Right ventricle myocardium superior (tissue), 1 donor: ENCODE measurements at regions not wholly inside any gene's neighbourhood (a gene's known extent, or its start where the extent isn't known, plus 50 kb on each side); places are given as distances from the start of the nearest gene placed in this dataset.

Experiments
- ATAC-seq: fragments of 200-7000 bp; cut with Tn5 transposase; one replicate; pipeline ENCODE4 v1.9.1; 2020; ENCODE audit warnings: mild to moderate bottlenecking; ENCODE audit not compliant: poor library complexity
- DNase-seq: peaks from one replicate; pipeline ENCODE4 v3.0.0-alpha.2; 2020
- intact Hi-C: fragments of 100-400 bp; cut with DNase I; formaldehyde crosslinking; loops from one replicate; pipeline ENCODE4 v1.11.2; 2022
- donor health status: DM: no; HTN: yes; CAD: no; lungs with severe emphysema.

DNA sequence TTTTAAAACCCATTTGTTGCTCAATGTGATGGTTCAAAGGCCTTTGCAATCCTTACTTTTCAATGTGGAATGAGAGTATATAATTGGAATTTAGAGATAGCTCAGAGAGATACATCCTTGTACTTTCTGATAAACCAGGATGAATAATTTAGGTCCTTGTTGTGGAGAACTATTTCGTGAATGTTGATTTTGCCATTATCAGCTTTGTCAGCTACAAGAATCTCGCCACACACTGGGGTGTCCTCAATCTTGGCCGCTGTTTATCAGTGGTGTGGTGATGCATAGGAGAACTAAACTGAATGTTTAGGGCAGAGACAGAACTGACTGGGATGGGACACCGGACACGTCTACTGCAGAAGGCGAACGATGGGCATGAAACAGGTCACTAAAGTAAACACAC is 111.2 kb upstream of the SLC35B3 start:
- ATAC-seq: no peak
- intact Hi-C loops: no loop called here
- no peak for DNase-seq

DNA sequence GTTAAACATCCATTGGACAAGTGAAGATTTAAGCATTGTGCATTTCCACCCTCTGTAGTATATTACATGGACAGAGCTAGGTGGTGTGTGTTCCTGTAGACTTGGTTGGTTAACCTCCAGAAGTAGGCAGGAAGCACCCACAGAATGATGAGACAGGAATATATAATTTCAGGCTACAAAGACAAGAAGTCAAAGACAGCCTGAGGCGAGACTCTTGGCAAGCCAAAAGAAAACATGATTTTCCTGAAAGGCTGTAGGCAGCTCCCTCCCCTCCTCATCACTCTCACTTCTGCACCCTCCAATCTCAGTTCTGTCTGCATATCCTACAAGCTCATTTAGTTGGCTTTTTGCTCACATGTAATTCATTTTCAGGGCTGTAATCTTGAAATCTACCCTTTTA is 110.0 kb upstream of the SLC35B3 start:
- DNase-seq (no peak), ATAC-seq (no peak)
- intact Hi-C loops: no loop called here

DNA sequence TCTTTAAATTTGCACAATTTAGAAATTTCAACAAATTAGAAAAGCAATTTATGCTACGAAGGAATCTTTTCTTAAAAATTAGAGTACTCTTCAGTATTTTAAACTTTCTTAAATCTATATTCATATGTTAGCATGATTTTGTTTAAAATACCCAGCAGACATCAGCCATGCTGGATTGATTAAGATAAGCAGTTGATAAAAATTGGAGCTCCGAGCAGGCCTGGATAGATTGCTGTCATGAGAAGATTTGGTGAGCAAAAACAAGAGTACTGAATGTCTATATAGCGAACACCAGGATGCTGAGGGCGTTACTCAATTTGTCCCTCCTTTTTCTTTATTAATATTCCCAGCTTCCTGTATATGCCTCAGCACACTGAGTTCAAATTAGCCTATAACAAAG is 108.4 kb upstream of the SLC35B3 start:
- no peak for ATAC-seq
- intact Hi-C loops: no loop called here
- no peak for DNase-seq

DNA sequence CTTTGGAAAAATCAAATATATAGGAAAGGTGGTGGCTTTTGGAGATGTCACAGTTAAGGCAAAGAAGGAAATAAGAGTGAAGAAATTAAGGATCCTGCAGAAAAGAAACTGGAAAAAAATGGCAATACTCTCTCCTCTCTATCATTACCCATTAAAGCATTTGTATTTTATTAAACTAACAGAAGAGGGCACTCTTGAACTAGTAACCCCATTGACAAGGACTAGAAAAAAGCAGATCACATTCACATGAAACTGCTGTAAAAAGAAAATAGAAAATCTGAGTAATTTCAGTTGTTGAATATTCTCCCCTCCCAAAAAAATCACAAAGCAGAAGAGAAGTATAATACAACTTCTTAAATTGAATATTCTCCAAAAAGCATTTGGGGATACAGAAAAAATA is 104.1 kb upstream of the SLC35B3 start:
- DNase-seq (no peak), ATAC-seq (no peak)
- intact Hi-C loops: no loop called here

DNA sequence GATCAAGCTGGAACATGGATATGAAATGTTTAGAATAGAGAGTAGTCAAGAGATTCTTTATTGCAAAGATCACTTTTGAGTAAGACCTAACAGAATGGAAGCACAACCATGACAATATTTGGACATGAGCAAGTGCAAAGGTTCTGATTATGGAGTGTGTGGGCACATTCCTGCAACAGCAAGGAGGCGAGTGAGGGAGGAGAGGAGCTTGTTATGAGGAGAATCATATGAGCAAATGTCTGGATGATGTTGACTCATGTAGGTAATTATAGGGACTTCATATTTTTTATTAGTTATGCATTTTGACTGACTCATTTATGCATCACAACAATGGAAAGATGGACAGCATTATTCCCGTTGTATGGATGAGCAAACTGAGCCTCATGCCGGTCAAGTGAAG is 100.8 kb upstream of the SLC35B3 start:
- ATAC-seq (no peak), DNase-seq (no peak)
- intact Hi-C loops: no loop called here

DNA sequence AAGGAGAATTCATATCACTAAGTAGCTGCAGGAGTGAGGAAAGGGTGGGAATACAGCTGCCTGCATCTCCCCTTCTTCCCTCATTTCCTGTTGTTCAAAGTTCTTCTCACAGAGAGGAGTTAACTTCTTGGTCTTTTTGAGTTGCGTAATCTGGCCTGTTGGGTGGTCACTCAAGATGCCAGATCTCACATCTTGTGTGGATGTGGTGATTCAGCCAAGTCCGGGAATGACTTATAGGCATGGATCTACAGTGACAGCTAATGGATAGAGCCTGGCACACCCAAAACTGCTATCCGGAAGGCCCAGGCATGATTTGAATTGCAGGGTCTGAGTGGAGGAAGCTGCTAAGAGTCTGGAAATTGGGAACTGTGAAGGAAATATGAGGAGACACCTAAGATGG is 100.2 kb upstream of the SLC35B3 start:
- ATAC-seq: no peak
- no peak for DNase-seq
- intact Hi-C loops: no loop called here

DNA sequence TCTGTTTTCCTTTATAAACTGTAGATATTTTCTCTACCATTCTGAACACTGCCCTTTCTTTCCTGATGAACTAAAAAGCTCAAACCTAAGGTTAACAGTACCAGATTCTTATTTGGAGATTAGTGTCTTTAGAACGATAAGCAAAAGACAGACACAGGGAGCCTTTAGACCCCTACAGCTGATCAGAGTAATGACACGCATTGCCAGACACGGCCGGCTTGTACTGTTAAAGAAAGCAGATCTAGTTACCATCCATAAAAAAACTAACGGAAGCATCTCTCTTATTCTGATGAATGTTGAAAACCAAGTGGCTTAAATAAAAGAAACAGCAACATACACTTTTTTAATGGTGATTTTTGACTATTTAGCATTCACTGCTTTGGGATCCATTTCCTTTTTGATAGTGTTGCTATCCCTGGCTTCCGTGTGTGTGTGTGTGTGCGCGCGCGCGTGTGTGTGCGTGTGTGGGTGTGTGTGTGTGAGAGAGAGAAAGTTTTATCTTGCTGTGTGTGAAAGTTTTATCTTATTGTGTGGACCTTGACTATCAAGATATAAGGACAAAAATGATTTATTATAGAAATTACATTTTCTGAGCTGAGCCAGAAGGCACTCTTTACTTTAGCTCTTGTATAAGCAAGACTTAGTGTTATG is 95.6 kb upstream of the SLC35B3 start:
- ATAC-seq (no peak), DNase-seq (no peak)
- intact Hi-C loops: no loop called here

DNA sequence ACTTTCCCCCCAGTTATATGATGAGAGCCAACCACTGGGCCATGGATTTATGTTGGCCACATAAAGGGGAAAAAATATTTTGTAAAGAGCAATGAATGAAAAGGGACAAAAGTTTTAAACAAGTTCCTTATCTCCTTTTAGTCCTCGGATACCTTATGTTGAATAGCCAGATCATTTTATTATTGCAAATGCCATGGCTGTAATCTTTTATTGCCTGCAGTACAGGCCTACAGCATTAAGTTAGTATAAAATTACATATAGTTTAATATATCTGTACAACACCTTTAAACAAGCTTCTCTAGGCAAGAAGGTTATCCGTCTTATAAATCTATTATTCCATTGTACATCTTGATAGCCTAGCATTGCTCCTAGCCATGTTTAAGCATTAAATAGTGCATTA is 93.9 kb upstream of the SLC35B3 start:
- DNase-seq (no peak), ATAC-seq (no peak)
- intact Hi-C loops: no loop called here

DNA sequence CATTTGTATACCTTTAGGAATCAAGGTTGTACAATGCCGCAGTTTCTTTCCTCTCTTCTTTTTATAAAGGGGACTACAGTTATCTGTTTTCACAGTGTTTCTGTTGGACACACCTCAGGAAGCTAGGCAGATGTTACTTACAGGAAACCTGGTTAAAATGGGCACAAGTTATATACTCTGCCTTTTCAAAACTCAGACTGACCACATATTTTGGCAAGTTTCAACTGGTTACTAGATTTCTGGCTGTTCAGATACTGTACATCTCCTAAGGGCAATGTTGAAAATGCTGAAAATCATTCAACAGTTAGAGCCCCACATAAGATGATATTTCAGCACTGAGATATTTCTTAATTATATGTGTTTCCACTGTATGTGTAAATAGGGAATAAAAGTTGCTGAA is 92.5 kb upstream of the SLC35B3 start:
- intact Hi-C loops: no loop called here
- DNase-seq (no peak), ATAC-seq (no peak)

DNA sequence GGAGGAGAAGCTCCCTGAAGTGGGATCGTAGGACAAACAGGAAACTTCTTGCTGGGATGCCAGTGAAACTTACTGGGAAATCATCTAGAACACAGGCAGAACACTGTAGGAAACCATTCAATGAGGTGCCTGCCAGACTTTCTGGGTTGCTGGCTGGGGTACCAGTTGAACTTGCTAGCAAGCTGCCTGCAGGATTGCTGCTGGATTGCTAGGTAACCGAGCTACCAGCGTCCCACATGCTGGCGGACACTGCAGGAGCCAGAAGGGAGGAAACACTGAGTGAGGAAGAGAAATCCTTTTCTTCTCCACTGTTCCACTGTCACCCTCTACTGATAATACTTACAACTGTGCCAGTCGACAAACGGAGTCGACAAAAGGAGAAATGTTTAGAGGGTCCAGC is 91.3 kb upstream of the SLC35B3 start:
- DNase-seq: no peak
- intact Hi-C loops: no loop called here
- no peak for ATAC-seq

DNA sequence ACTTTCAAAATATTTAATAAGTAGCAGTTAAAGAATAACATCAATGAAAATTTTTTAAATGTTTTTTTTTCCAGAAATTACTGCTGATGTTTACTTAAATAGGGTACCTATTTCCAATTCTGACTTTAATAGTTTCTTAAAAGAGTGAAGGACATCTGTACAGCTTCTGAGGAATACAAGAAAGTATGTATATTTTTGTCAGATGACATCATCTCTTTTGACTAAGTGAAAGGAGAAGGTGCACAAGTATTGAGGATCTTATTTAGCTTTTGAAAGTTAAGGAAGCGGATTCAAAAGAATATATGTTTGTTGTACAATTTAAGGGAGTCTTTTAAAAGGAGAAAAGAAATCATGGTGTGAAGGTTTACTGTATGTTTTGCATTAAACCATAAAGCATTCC is 90.0 kb upstream of the SLC35B3 start:
- no peak for ATAC-seq
- DNase-seq: no peak

DNA sequence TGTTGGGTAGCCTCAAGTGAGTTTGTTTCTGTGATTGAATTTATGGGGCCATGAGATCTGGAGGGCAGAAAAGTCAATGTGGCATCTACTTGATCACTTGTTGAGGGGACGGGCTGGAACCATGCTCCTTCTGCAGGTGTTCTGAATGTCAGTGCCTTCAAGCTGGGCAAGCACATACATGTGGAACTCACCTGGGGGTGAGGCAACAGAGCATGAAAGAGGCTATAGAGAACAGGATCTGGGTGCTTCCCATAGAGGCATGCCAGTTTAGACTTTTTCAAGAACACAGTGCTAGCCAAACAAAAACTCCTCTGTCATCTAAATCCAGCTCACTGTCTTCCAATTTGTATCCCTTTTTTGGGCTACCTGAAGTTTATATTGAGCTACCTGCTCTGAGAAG is 77.8 kb upstream of the SLC35B3 start:
- DNase-seq (no peak), ATAC-seq (no peak)
- intact Hi-C loops: no loop called here

More for the DNA sequence above, 90.0 kb upstream of the SLC35B3 start:
- intact Hi-C loops: no loop called here

DNA sequence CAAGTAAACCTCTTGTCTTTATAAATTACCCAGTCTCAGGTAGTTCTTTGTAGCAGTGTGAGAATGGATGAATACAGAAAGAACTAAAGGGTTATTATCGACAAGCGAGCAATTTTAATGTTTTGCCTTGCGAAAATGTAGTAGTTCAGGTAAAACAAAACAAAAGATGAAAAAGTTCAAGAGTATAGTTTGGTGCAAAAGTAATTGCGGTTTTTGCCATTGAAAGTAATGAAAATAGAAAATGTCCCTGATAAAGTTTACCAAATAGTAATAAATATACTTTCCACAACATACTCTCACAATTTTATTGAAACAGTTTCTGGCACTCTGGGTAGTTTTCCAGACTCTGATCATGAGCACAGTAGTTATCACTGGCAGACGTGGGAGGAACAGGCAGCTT is 71.9 kb upstream of the SLC35B3 start:
- DNase-seq (no peak), ATAC-seq (no peak)
- intact Hi-C loops: no loop called here

DNA sequence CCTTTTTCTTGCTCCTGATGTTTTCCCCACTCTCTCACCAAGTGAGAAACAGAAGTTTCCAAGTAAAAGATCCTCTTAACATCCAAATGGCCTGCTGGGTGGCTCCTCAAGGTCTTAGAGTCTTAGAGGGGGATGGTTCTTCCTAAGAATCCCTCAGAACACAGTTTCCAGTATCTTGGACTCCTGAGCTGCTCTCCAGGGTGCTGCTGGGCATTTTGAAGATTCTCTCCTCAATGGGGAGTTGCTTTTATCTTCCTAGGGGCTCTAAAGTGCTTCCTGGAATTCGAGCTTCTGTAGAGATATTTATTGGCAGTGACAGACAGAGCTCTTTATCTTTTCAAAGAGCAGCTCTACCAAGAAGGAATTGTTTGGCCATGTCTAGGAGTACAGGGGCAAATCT is 70.8 kb upstream of the SLC35B3 start:
- ATAC-seq (no peak), DNase-seq (no peak)
- intact Hi-C loops: no loop called here

DNA sequence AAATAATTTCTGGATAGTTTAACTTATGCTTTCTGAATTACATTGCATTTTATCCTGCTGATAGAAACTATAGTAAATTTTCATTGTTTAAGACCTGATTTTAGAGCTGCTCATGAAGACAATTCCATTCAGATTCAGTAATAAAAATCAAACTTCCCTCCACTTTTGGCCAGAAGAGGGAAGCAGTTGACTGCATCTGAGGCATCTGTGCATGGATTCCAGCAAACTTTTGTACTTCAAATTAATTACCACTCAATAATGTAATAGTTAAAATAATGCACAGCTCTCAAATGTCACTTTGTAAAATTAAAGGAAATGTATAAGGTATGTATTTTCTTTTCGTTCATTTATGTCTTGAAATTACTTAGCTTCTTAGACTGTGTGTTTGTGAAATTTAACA is 64.2 kb upstream of the SLC35B3 start:
- intact Hi-C loops: no loop called here

DNA sequence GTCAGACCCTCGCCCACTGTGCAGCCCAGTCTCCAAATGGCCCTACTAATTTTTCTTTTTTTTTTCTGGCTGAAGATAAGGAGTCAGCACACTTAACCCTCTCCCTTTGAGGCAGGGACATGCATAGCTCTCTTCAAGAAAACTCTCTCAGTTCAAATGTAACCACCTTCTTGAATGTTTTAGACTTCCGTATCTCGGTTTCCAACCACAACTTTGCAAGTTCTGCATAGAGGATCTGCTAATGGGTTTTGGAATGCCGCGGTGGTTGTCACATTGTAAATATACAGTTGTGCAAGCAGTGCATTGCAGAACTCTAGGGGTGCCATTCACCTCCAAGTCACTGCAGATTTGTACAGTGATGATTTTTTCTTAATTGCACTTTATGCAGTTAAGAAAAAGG is 59.4 kb upstream of the SLC35B3 start:
- DNase-seq (no peak), ATAC-seq (no peak)
- intact Hi-C loops: no loop called here

More for the DNA sequence above, 64.2 kb upstream of the SLC35B3 start:
- ATAC-seq (no peak), DNase-seq (no peak)

DNA sequence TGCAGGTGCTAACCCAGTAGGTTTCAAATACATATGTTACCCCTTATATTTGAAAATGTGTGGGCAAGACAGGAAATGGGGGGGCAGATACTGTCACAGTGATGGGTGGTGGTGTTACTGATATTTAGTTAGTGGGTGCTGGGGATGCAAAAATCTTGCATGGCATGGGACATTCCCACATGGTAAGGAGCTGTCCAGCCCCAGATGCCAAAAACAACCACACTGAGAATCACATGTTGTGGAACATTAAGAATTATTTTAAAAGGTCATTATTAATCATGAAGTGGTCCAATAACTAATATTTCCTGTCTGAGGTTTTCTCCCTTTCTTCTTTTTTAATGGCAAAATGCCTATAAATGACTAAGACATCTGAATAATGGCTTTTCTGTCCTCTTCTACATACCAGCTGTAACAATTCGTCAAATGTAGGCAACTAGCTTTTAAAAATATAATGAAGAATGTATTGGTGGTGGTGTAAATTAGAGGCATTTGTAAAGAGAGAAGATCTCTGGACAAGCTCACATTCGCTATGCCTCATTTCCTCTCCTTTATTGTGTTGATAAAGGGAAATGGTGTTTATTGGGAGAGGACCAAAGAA is 57.3 kb upstream of the SLC35B3 start:
- ATAC-seq (no peak), DNase-seq (no peak)
- intact Hi-C loops: no loop called here
